Immature natural killer cell (primary cell): ENCODE measurements at regions not wholly inside any gene's neighbourhood (a gene's known extent, or its start where the extent isn't known, plus 50 kb on each side); places are given as distances from the start of the nearest gene placed in this dataset.

Experiments used
- DNase-seq, 3 donors: peaks; one replicate each; pipeline ENCODE4 v3.0.0; 2022; ENCODE audit warnings: mixed read lengths in 1 of 3
- H3K27ac Mint-ChIP-seq, 6 donors: one replicate each; pipeline ENCODE4 v1.8.0; 2020; ENCODE audit warnings: mixed read lengths in 6 of 6, mild to moderate bottlenecking in 5 of 6, inconsistent platforms in 4 of 6, moderate library complexity in 3 of 6
- H3K27me3 Mint-ChIP-seq, 3 donors: one replicate each; pipeline ENCODE4 v1.8.0; 2020 to 2021; ENCODE audit warnings: low read depth in 3 of 3, mild to moderate bottlenecking in 3 of 3, mixed read lengths in 3 of 3, moderate library complexity in 3 of 3, inconsistent platforms in 1 of 3
- H3K36me3 Mint-ChIP-seq, 3 donors: one replicate each; pipeline ENCODE4 v1.8.0; 2020; ENCODE audit warnings: mixed read lengths in 3 of 3, inconsistent platforms in 2 of 3, mild to moderate bottlenecking in 2 of 3
- H3K4me1 Mint-ChIP-seq, 2 donors: one replicate each; pipeline ENCODE4 v1.8.0; 2020; ENCODE audit warnings: inconsistent platforms in 2 of 2, mild to moderate bottlenecking in 2 of 2, mixed read lengths in 2 of 2, moderate library complexity in 1 of 2
- H3K4me3 Mint-ChIP-seq, 5 donors: one replicate each; pipeline ENCODE4 v1.8.0; 2020; ENCODE audit warnings: mild to moderate bottlenecking in 5 of 5, mixed read lengths in 5 of 5, inconsistent platforms in 3 of 5, moderate library complexity in 3 of 5
- H3K9me3 Mint-ChIP-seq, 6 donors: one replicate each; pipeline ENCODE4 v1.8.0; 2020; ENCODE audit warnings: mild to moderate bottlenecking in 6 of 6, mixed read lengths in 6 of 6, inconsistent platforms in 4 of 6, moderate library complexity in 3 of 6

DNA sequence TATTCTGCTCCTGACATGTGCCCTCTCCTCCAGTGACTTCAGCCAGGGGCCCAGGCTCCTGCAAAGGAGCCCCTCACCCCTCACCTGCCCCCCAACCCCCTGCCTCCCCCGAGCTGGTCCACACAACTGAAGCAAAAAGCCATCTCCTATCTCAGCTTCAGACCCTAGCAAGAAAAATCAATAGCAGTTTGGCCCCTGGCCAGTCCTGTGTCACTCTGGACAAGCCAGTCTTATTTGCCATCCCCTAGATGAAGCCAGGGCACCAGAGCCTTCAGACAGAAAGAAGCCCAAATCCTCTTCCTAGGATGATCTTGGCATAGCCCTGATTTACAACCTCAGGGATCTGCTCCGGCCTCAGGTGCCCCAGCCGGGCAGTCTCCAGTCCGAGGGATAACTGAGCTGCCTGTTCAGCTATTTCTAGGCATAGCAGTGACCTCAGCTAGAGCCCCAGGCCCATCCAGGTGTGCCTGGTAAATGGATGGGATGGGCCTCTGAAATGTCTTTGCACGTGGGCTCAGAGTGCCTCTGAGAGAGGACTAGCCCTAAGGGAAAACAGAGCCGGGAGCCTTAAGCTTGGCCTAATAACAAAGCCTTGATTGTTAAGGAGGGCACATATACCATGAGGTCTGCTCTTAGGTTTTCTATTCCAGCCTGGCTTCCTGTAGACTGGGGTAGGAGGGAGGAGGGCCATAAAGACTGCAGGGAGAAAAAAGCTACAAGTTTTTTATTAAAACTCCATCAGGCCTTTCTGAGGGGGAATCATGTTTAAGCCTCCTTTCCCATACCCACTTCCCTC is 242.0 kb downstream of the SHQ1 start:
- Mint-ChIP-seq H3K27ac (no peak overlapping the region), H3K4me3 (no peak overlapping the region), H3K36me3 (no peaks in the 10 kb centered on the region), H3K4me1 (no peaks in the 10 kb centered on the region), H3K9me3 (no peaks in the 10 kb centered on the region), H3K27me3 (no peaks in the 10 kb centered on the region)
- DNase-seq = no peak

- H3K27me3 Mint-ChIP-seq = peaks cover 0 to 4% (median 2%) of the 10 kb centered on the region in 3 donors
- no peak overlapping the region for H3K27ac Mint-ChIP-seq
- no peak overlapping the region for H3K4me3 Mint-ChIP-seq
- no peak for DNase-seq
- H3K9me3 Mint-ChIP-seq = no peaks in the 10 kb centered on the region
- no peaks in the 10 kb centered on the region for H3K4me1 Mint-ChIP-seq
- H3K36me3 Mint-ChIP-seq = no peaks in the 10 kb centered on the region
Measured at GRCh38 chr3:72604328-72604727, 243.9 kb downstream of the SHQ1 start.

DNA sequence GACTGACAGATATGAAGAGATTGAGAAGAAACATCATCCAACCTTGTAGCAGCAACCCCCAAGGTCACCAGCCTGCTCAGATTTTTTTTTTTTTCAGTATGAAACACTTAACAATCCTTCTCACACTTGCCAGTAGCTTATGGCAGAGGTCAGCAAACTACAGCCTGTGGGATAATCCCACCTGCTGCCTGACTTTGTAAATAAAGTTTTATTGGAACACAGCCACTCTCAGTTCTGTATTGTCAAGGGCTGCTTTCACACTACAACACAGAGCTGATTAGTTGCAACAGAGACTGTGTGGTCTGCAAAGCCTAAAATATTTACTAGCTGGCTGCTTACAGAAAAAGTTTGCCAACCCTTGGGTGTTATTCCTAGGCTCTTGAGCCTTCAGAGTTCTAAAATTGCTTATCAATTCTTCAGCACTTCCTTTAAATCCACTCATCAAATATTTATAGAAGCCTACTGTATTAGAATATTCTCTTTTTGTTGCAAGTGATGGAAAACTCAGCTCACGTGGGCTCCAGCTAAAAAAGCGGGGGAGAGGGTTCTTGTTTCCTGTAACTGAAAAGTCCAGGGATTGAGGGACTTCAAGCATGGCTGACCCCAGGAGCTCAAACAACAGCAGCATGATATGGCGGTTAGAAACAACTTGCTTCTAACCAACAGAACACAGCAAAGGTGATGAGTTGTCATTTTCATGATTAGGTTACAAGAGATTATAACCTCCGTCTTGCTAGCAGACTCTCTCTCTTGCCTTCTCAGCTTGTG is 246.1 kb downstream of the SHQ1 start:
- peaks cover 0 to 4% (median 2%) of the 10 kb centered on the region in 3 donors for H3K27me3 Mint-ChIP-seq
- H3K27ac Mint-ChIP-seq = no peak overlapping the region

GRCh38 chr3:72601060-72601459 is 247.2 kb downstream of the SHQ1 start:
- H3K27ac Mint-ChIP-seq = no peak overlapping the region
- DNase-seq = no peak
- peaks cover 0 to 4% (median 2%) of the 10 kb centered on the region in 3 donors for H3K27me3 Mint-ChIP-seq
- no peaks in the 10 kb centered on the region for H3K9me3 Mint-ChIP-seq
- H3K4me3 Mint-ChIP-seq = no peak overlapping the region
- no peaks in the 10 kb centered on the region for H3K4me1 Mint-ChIP-seq
- no peaks in the 10 kb centered on the region for H3K36me3 Mint-ChIP-seq

More for the DNA sequence above, 246.1 kb downstream of the SHQ1 start:
- H3K9me3 Mint-ChIP-seq = no peaks in the 10 kb centered on the region
- DNase-seq = no peak
- H3K4me3 Mint-ChIP-seq = no peak overlapping the region
- no peaks in the 10 kb centered on the region for H3K4me1 Mint-ChIP-seq
- no peaks in the 10 kb centered on the region for H3K36me3 Mint-ChIP-seq

- Mint-ChIP-seq H3K4me1 (no peaks in the 10 kb centered on the region), H3K27me3 (peaks cover 2 to 4% (median 2%) of the 10 kb centered on the region in 3 donors), H3K4me3 (no peak overlapping the region), H3K36me3 (no peaks in the 10 kb centered on the region), H3K9me3 (no peaks in the 10 kb centered on the region), H3K27ac (no peak overlapping the region)
- no peak for DNase-seq
Measured at GRCh38 chr3:72597756-72598195, 250.5 kb downstream of the SHQ1 start.

DNA sequence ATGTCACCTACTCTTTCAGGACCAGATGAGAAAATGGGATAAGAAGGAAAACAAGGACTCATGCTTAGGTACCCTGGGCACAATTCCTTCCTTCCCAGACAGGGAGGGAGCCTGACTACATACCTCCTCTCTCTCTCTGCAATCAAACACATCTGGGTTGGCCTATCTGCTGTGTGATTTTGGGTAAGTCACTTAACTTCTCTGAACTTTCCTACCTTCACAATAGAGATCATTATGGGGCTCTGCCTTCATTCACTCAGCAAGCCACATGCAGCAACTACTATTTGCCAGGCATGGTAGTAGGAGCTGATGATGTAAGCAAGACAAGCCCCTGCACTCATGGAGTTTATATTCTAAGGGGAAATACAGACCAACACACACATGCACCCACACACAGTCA is 251.2 kb downstream of the SHQ1 start:
- no peak overlapping the region for H3K27ac Mint-ChIP-seq
- peaks cover 2 to 4% (median 2%) of the 10 kb centered on the region in 3 donors for H3K27me3 Mint-ChIP-seq
- no peak for DNase-seq
- H3K9me3 Mint-ChIP-seq = no peaks in the 10 kb centered on the region
- H3K36me3 Mint-ChIP-seq = no peaks in the 10 kb centered on the region
- no peaks in the 10 kb centered on the region for H3K4me1 Mint-ChIP-seq
- no peak overlapping the region for H3K4me3 Mint-ChIP-seq

- Mint-ChIP-seq H3K4me1 (no peaks in the 10 kb centered on the region), H3K27ac (no peak overlapping the region), H3K36me3 (no peaks in the 10 kb centered on the region), H3K9me3 (no peaks in the 10 kb centered on the region), H3K27me3 (peaks cover 2 to 4% (median 2%) of the 10 kb centered on the region in 3 donors), H3K4me3 (no peak overlapping the region)
- DNase-seq = no peak
Measured at GRCh38 chr3:72595927-72596610, 252.2 kb downstream of the SHQ1 start.

DNA sequence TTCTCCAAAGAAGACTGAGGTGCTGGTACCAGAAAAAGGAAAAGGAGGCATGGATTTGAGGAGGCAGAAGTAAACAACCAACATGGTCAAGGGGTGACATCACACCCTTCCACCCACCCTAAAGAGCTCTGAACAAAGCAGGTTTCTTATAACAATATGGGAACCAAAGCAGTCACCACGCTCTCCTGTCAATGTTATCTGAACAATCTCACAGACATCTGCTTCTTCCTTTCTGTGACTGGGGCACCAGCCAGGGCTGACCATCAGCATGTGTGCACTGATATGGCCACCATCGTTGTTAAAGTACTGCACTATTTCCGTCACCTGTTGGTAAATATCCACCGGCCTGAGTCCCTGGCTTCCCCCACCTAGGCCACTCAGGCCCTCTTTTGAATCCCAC is 252.9 kb downstream of the SHQ1 start:
- no peak for DNase-seq
- Mint-ChIP-seq H3K9me3 (no peaks in the 10 kb centered on the region), H3K27me3 (peaks cover 0 to 4% (median 2%) of the 10 kb centered on the region in 3 donors), H3K27ac (no peak overlapping the region), H3K36me3 (no peaks in the 10 kb centered on the region), H3K4me1 (no peaks in the 10 kb centered on the region), H3K4me3 (no peak overlapping the region)

- Mint-ChIP-seq H3K27me3 (peaks cover 0 to 3% (median 2%) of the 10 kb centered on the region in 3 donors), H3K9me3 (no peaks in the 10 kb centered on the region), H3K27ac (peak overlapping the region in 1 of 6 donors; percentile 54), H3K4me1 (no peaks in the 10 kb centered on the region), H3K36me3 (no peaks in the 10 kb centered on the region), H3K4me3 (no peak overlapping the region)
- no peak for DNase-seq
Measured at GRCh38 chr3:72594615-72595215, 253.5 kb downstream of the SHQ1 start.

DNA sequence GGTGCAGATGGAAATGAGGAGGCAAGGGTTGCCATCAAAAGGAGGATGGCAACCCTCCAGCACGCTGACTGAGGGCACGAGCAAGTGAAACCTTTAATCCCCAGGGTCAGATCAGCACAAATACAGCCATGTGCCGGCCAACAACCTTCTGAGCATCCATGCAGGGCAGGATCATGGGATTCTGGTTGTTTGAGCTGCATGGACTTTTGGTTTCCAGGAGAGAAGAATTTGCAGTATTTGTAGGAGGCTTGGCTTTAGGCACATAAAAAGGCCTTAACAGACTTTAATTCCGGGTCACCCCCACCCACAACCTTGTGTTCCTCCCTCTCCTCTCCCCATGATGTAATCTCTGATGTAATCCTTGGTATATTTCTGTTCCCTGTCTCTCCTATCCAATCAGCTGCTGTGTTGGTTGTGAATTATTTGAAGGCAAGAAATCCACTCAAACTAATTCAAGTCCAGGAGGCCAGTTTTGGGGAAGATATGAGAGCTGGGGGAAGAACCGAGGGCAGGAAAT is 254.3 kb downstream of the SHQ1 start:
- H3K27me3 Mint-ChIP-seq = peaks cover 0 to 2% (median 0%) of the 10 kb centered on the region in 3 donors
- H3K27ac Mint-ChIP-seq = peak overlapping the region in 1 of 6 donors; percentile 25
- H3K4me3 Mint-ChIP-seq = no peak overlapping the region
- DNase-seq = no peak
- no peaks in the 10 kb centered on the region for H3K36me3 Mint-ChIP-seq
- no peaks in the 10 kb centered on the region for H3K4me1 Mint-ChIP-seq
- H3K9me3 Mint-ChIP-seq = no peaks in the 10 kb centered on the region

- H3K4me1 Mint-ChIP-seq = no peaks in the 10 kb centered on the region
- no peak for DNase-seq
- no peak overlapping the region for H3K27ac Mint-ChIP-seq
- no peaks in the 10 kb centered on the region for H3K36me3 Mint-ChIP-seq
- H3K27me3 Mint-ChIP-seq = peaks cover 0 to 2% (median 0%) of the 10 kb centered on the region in 3 donors
- no peaks in the 10 kb centered on the region for H3K9me3 Mint-ChIP-seq
- H3K4me3 Mint-ChIP-seq = no peak overlapping the region
Measured at GRCh38 chr3:72591522-72592421, 256.5 kb downstream of the SHQ1 start.

GRCh38 chr3:72590732-72591221 is 257.5 kb downstream of the SHQ1 start:
- H3K9me3 Mint-ChIP-seq = no peaks in the 10 kb centered on the region
- DNase-seq = no peak
- no peak overlapping the region for H3K27ac Mint-ChIP-seq
- no peaks in the 10 kb centered on the region for H3K36me3 Mint-ChIP-seq
- no peak overlapping the region for H3K4me3 Mint-ChIP-seq
- no peaks in the 10 kb centered on the region for H3K4me1 Mint-ChIP-seq
- H3K27me3 Mint-ChIP-seq = peaks cover 0 to 2% (median 2%) of the 10 kb centered on the region in 3 donors
